Lung (tissue), 11 donors: ENCODE measurements at regions not wholly inside any gene's neighbourhood (a gene's known extent, or its start where the extent isn't known, plus 50 kb on each side); places are given as distances from the start of the nearest gene placed in this dataset.

Experiments
- ATAC-seq: fragments of 200-7000 bp; cut with Tn5 transposase; one replicate; pipeline ENCODE4 v1.9.1; 2020; ENCODE audit warnings: moderate number of reproducible peaks; ENCODE audit not compliant: insufficient read depth, low FRiP score
- DNase-seq, 3 donors: peaks; one replicate each; pipeline ENCODE4 v3.0.0-alpha.2; 2013 to 2017
- H3K27ac ChIP-seq, 2 donors: one replicate each; pipeline ENCODE4 v1.5.1; 2013; ENCODE audit warnings: mild to moderate bottlenecking in 2 of 2, moderate library complexity in 2 of 2, control low read depth in 1 of 2, inconsistent platforms in 1 of 2, low read depth in 1 of 2, low read length in 1 of 2
- H3K27me3 ChIP-seq, 3 donors: one replicate each; pipeline ENCODE4 v1.5.1; 2013; ENCODE audit warnings: low read length in 2 of 3; ENCODE audit not compliant: control insufficient read depth in 3 of 3, insufficient read depth in 3 of 3
- H3K36me3 ChIP-seq, 4 donors: one replicate each; pipeline ENCODE4 v1.5.1; 2013; ENCODE audit warnings: low read length in 4 of 4, mild to moderate bottlenecking in 1 of 4, moderate library complexity in 1 of 4; ENCODE audit not compliant: control insufficient read depth in 4 of 4, insufficient read depth in 4 of 4
- H3K4me1 ChIP-seq, 5 donors: one replicate each; pipeline ENCODE4 v1.5.1; 2013; ENCODE audit warnings: low read length in 5 of 5, mild to moderate bottlenecking in 2 of 5, moderate library complexity in 1 of 5; ENCODE audit not compliant: control insufficient read depth in 5 of 5, insufficient read depth in 5 of 5
- H3K4me3 ChIP-seq: one replicate; pipeline ENCODE4 v1.5.1; 2013; ENCODE audit warnings: mild to moderate bottlenecking, control low read depth, moderate library complexity
- H3K9ac ChIP-seq, 2 donors: one replicate each; pipeline ENCODE4 v1.5.1; 2013; ENCODE audit warnings: low read length in 2 of 2, control low read depth in 1 of 2; ENCODE audit not compliant: insufficient read depth in 1 of 2
- H3K9me3 ChIP-seq, 4 donors: one replicate each; pipeline ENCODE4 v1.5.1; 2013; ENCODE audit warnings: low read length in 3 of 4, mild to moderate bottlenecking in 1 of 4, moderate library complexity in 1 of 4; ENCODE audit not compliant: control insufficient read depth in 4 of 4, insufficient read depth in 3 of 4
- whole genome bisulfite sequencing, 2 donors: extraction: QIAGEN DNeasy Blood & Tissue Kit; methylation state at CpG; one replicate each; pipeline ENCODE4 v1.1.7; 2013; 5-methylcytosine and 5-hydroxymethylcytosine counted together
- TF ChIP-seq, protein P1 (sequence below): IDR thresholded peaks from 2 replicates; pipeline ENCODE4 v1.5.1; 2012; ENCODE audit warnings: mild to moderate bottlenecking; ENCODE audit errors: control extremely low read depth, extremely low read depth
- donor health status: control.
- donor health status: control.
- donor health status: Bipolar disorder and iron deficiency.
- donor health status: healthy.
- donor health status: DM: yes; HTN: yes; CAD: no.

DNA sequence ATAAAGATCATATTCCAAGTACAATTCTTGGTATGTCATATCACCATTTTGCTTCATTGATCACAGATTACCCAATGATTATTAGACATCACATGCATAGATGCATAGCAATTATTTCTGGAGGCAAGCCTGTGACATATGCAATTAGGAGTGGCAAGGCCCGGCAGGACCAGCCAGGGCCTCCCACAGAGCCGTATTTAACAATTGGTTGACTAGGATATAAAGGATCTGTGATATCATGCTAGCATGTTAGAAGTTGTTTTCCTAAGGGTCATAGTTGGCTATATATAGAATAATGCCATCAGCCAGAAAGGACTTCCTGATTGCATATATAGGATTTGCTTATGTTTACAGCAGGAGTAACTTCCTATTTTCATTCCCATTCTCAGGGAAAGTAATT, 103.5 kb upstream of the OTUD4 start:
- H3K27me3 ChIP-seq = no peaks in the 10 kb centered on the region
- TF ChIP-seq, protein P1, sequence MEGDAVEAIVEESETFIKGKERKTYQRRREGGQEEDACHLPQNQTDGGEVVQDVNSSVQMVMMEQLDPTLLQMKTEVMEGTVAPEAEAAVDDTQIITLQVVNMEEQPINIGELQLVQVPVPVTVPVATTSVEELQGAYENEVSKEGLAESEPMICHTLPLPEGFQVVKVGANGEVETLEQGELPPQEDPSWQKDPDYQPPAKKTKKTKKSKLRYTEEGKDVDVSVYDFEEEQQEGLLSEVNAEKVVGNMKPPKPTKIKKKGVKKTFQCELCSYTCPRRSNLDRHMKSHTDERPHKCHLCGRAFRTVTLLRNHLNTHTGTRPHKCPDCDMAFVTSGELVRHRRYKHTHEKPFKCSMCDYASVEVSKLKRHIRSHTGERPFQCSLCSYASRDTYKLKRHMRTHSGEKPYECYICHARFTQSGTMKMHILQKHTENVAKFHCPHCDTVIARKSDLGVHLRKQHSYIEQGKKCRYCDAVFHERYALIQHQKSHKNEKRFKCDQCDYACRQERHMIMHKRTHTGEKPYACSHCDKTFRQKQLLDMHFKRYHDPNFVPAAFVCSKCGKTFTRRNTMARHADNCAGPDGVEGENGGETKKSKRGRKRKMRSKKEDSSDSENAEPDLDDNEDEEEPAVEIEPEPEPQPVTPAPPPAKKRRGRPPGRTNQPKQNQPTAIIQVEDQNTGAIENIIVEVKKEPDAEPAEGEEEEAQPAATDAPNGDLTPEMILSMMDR = no peak
- peaks cover 0 to 12% (median 0%) of the 10 kb centered on the region in 5 donors for H3K4me1 ChIP-seq
- no peak overlapping the region for H3K9ac ChIP-seq
- no peak overlapping the region for H3K27ac ChIP-seq
- H3K4me3 ChIP-seq = no peak overlapping the region
- H3K9me3 ChIP-seq = no peaks in the 10 kb centered on the region
- DNase-seq (peak in 1 of 3 donors; percentile 32), ATAC-seq (no peak)
- WGBS, 2 donors = 64 to 67% methylated on average over 2 of the region's 2 CpGs
- no peaks in the 10 kb centered on the region for H3K36me3 ChIP-seq

DNA sequence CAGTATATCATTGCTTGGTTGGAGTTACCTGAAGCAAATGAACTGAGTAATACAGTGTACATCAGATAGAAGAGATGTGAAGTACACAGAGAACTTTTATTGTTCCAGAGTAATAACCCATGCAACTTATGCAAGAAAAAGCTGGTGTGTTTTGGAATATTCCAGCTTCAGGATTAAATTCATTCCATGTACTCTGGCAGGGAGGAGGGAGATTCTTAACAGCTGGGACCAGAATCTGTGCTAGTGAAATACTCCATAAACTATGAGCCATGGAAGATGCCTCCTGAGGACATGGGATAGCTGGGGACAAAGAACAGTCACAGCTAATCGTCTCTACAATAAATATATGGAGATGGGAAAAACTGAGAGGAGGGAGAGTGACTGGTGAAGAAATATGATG, 101.6 kb upstream of the OTUD4 start:
- TF ChIP-seq, protein P1 = no peak
- no peaks in the 10 kb centered on the region for H3K9me3 ChIP-seq
- H3K4me1 ChIP-seq = peaks cover 0 to 18% (median 0%) of the 10 kb centered on the region in 5 donors
- no peak for ATAC-seq
- no peaks in the 10 kb centered on the region for H3K27me3 ChIP-seq
- DNase-seq = no peak
- no peak overlapping the region for H3K4me3 ChIP-seq
- H3K27ac ChIP-seq = no peak overlapping the region
- H3K9ac ChIP-seq = no peak overlapping the region
- 78 to 87% methylated on average over 1 of the region's 1 CpG for WGBS, 2 donors
- no peaks in the 10 kb centered on the region for H3K36me3 ChIP-seq

DNA sequence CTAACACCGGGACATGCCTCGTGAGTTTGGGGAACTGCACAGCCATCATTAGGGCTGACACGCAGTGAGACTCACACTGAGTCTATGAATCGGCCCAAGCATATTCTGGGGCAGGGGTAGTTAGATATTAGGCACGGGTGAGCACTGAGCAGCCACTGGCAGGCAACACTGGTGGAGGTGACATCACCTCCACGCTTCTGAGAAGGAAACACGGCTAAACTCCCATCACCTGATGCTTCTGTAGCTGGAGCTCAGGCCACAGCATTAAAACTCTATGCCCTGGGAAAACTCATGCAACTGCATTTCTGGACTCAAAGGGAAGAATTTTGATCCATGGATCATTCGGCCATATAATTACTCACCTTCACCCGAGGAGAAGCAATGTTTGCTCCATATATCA, 100.8 kb upstream of the OTUD4 start:
- no peak for ATAC-seq
- Histone ChIP-seq H3K9me3 (no peaks in the 10 kb centered on the region), H3K36me3 (no peaks in the 10 kb centered on the region), H3K27ac (no peak overlapping the region), H3K27me3 (no peaks in the 10 kb centered on the region), H3K4me1 (peaks cover 0 to 18% (median 0%) of the 10 kb centered on the region in 5 donors), H3K9ac (no peak overlapping the region), H3K4me3 (no peak overlapping the region)
- TF ChIP-seq, protein P1 = no peak
- 88 to 91% methylated on average over 9 of the region's 9 CpGs for WGBS, 2 donors
- no peak for DNase-seq

DNA sequence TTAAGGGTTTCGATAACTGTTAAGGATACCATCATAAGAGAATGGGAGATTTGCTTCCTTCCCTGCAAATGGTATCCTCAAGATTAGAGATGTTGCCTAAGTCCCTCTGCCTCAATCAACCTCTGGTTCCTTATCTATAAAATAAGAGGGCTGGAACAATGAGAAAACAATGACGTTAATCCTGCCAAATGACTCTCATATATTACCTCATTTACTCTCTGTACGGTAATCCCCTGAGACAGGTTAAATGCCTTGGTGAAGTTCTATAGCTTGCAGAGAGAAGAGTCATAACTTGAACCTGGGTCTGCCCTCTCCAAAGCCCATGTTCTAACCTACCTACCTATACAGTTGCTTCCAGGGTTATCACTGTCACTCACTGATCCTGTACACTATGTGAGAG, 100.2 kb upstream of the OTUD4 start:
- H3K27me3 ChIP-seq = no peaks in the 10 kb centered on the region
- ATAC-seq (no peak), DNase-seq (no peak)
- H3K9ac ChIP-seq = no peak overlapping the region
- H3K9me3 ChIP-seq = peaks cover 0 to 2% (median 0%) of the 10 kb centered on the region in 4 donors
- no peaks in the 10 kb centered on the region for H3K36me3 ChIP-seq
- TF ChIP-seq, protein P1 = no peak
- 80 to 90% methylated on average over 3 of the region's 3 CpGs for WGBS, 2 donors
- no peak overlapping the region for H3K27ac ChIP-seq
- H3K4me3 ChIP-seq = no peak overlapping the region
- peaks cover 0 to 18% (median 0%) of the 10 kb centered on the region in 5 donors for H3K4me1 ChIP-seq
